D721Med (cell line): ENCODE measurements at regions not wholly inside any gene's neighbourhood (a gene's known extent, or its start where the extent isn't known, plus 50 kb on each side); places are given as distances from the start of the nearest gene placed in this dataset.
"Not testable (repeated sequence)": the region's sequence is repeated elsewhere in the genome, so short reads cannot be mapped to it uniquely, and the experiment has no call there.

ENCODE experiments used
- DNase-seq: peaks from one replicate; pipeline ENCODE4 v3.0.0; 2011; ENCODE audit warnings: low spot score; ENCODE audit not compliant: insufficient read length
- FAIRE-seq: peaks from 2 replicates; lab custom pipeline; 2011; peaks lifted over from hg19 to GRCh38; lab: Jason Lieb, UNC
- CTCF ChIP-seq: IDR thresholded peaks from 2 replicates; pipeline ENCODE4 v1.5.1; 2012; ENCODE audit warnings: mild to moderate bottlenecking, control low read depth; ENCODE audit not compliant: insufficient read depth; ENCODE audit errors: missing control alignments

GRCh38 chr2:67322353-67323001, 74.7 kb upstream of the ETAA1 start:
- FAIRE-seq (no peak), DNase-seq (no peak)
- TF ChIP-seq CTCF = peak; percentile 69

GRCh38 chr2:67323209-67323991, 73.7 kb upstream of the ETAA1 start:
- FAIRE-seq = no peak

DNA sequence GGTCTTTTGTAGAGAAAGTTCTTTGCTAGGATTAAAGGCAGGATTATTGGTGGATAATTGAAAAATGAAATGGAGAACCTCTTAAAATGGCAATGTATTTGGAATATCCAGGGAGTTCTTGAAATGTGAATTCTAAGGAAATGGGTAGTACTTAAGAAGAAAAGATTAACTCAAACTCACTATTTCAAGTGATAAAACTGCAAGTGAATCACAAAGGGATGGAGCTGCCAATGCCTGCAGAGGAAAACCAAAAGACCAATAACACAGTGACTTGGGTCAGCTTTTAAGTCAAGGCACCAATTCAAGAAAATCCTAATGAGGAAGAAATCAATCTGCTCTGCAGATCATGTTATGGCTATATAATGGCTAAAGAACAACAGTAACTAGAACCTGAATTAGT, 67.6 kb upstream of the ETAA1 start:
- FAIRE-seq (no peak), DNase-seq (no peak)
- no peak for TF ChIP-seq CTCF

More at GRCh38 chr2:67323209-67323991, 73.7 kb upstream of the ETAA1 start:
- no peak for TF ChIP-seq CTCF
- DNase-seq = no peak

DNA sequence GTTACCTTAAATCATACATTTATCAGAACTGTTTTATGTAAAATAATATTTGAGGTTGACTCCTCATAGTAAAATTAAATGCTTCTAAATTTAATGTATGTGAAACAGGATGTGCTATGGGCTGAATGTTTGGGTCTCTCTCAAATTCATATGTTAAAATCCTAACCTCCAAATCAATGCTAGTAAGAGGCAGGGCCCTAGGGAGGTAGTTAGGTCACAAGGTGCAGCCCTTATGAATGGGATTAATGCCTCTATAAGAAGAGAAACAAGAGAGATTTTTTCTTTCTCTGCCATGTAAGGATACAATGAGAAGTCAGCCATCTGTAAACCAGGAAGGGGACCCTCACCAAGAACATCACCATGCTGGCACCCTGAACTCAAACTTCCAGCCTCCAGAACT, 67.2 kb upstream of the ETAA1 start:
- TF ChIP-seq CTCF = no peak
- DNase-seq = no peak
- no peak for FAIRE-seq

- not testable (repeated sequence) for FAIRE-seq, DNase-seq
These were observed 65.6 kb upstream of the ETAA1 start for GRCh38 chr2:67331419-67332086.

DNA sequence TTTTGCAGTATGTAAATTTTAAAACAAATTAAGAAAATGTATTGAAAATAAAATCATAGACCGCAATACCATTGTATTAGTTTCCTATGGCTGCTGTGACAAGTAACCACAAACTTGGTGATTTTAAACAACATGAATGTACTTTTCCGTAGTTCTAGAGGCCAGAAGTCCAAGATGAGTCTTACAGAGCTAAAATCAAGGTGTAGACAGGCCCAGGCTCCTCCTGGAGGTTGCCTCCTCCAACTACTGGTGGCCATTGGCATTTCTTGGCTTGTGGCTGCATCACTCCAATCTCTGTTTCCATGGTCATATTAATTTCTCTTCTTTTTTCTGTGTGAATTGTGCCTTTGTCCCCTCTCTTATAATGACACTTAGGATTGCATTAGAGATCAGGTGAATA, 59.2 kb upstream of the ETAA1 start:
- no peak for TF ChIP-seq CTCF
- FAIRE-seq (no peak), DNase-seq (no peak)

- TF ChIP-seq CTCF = no peak
- DNase-seq (no peak), FAIRE-seq (no peak)
These were observed 58.4 kb upstream of the ETAA1 start for GRCh38 chr2:67338601-67339233.
